Transverse colon (tissue), 4 donors: ENCODE measurements at regions not wholly inside any gene's neighbourhood (a gene's known extent, or its start where the extent isn't known, plus 50 kb on each side); places are given as distances from the start of the nearest gene placed in this dataset.
"Not testable (repeated sequence)": the region's sequence is repeated elsewhere in the genome, so short reads cannot be mapped to it uniquely, and the experiment has no call there.

ENCODE experiments used
- DNase-seq: peaks from one replicate; pipeline ENCODE4 v3.0.0-alpha.2; 2019
- H3K27ac ChIP-seq, 4 donors: fragments of 200-600 bp; sonication (generic); 2 replicates each; pipeline ENCODE4 v1.5.1; 2016 to 2018; ENCODE audit warnings: inconsistent platforms in 4 of 4
- H3K27me3 ChIP-seq: fragments of 200-600 bp; sonication (generic); 2 replicates; pipeline ENCODE4 v1.5.1; 2017; ENCODE audit warnings: inconsistent platforms
- H3K36me3 ChIP-seq, 4 donors: fragments of 200-600 bp; sonication (generic); 2 replicates each; pipeline ENCODE4 v1.5.1; 2017 to 2019; ENCODE audit warnings: inconsistent platforms in 4 of 4
- H3K4me1 ChIP-seq, 4 donors: fragments of 200-600 bp; sonication (generic); 2 replicates each; pipeline ENCODE4 v1.5.1; 2017 to 2020; ENCODE audit warnings: inconsistent platforms in 4 of 4
- H3K4me3 ChIP-seq, 4 donors: fragments of 200-600 bp; sonication (generic); 1 replicate in 1 of 4; 2 replicates in 3 of 4; pipeline versions ENCODE4 v1.5.1 to v1.6.1; 2017 to 2019; ENCODE audit warnings: inconsistent platforms in 4 of 4
- H3K9me3 ChIP-seq, 2 donors: fragments of 200-600 bp; sonication (generic); 2 replicates each; pipeline ENCODE4 v1.5.1; 2017 to 2019; ENCODE audit warnings: inconsistent platforms in 2 of 2
- CTCF ChIP-seq, 5 experiments: fragments of 200-600 bp in 3 of 5; fragments of 450-650 bp in 2 of 5; sonication (generic) in 3 of 5; IDR thresholded peaks; 1 replicate in 2 of 5; 2 replicates in 3 of 5; pipeline ENCODE4 v1.5.1; 2016 to 2017; ENCODE audit warnings: antibody characterized with exemption in 5 of 5, inconsistent platforms in 3 of 5, mild to moderate bottlenecking in 2 of 5, moderate library complexity in 1 of 5
- EP300 ChIP-seq: sonication (generic); formaldehyde crosslinking; IDR thresholded peaks from one replicate; pipeline ENCODE4 v1.6.1; 2017; ENCODE audit warnings: antibody characterized with exemption, low read depth
- POLR2A ChIP-seq: fragments of 450-650 bp; IDR thresholded peaks from one replicate; pipeline ENCODE4 v1.6.1; 2016; ENCODE audit warnings: antibody characterized with exemption, mild to moderate bottlenecking, moderate library complexity
- POLR2AphosphoS5 ChIP-seq, 3 donors: sonication (generic); formaldehyde crosslinking; IDR thresholded peaks; one replicate each; pipeline ENCODE4 v1.6.1; 2016; ENCODE audit warnings: antibody characterized with exemption in 3 of 3
- WGBS, 2 donors: methylation state at CpG; one replicate each; pipeline ENCODE4 v1.1.5; 2018; ENCODE audit warnings: low coverage in 1 of 2; 5-methylcytosine and 5-hydroxymethylcytosine counted together
- in situ Hi-C, 4 donors: fragments of 200-750 bp; cut with MboI; loops; one replicate each; pipeline versions ENCODE4 v1.15.0 to v1.15.1; 2017; ENCODE audit warnings: low sequenced_read_pairs in 3 of 4, low pct_ligation_motif_present in 1 of 4, low pct_unique_long_range_greater_than_20kb in 1 of 4
- intact Hi-C: fragments of 100-400 bp; cut with DNase I; formaldehyde crosslinking; loops from one replicate; pipeline ENCODE4 v1.15.1; 2023; ENCODE audit warnings: low total_unique reads

- H3K27me3 ChIP-seq = no peaks in the 10 kb centered on the region
- intact Hi-C loops (no loop called here), in situ Hi-C loops (no loop called here)
- H3K4me3 ChIP-seq = no peak overlapping the region
- no peaks in the 10 kb centered on the region for H3K36me3 ChIP-seq
- peak overlapping the region in 1 of 4 donors; percentile 27 for H3K27ac ChIP-seq
- DNase-seq = no peak
- WGBS, 2 donors = 53 to 58% methylated on average over 8 to 9 of the region's 9 CpGs
- TF ChIP-seq POLR2AphosphoS5 (IDR thresholded peaks at IDR 0.05) = no peak
- no peak for TF ChIP-seq POLR2A
- peaks cover 0 to 3% (median 0%) of the 10 kb centered on the region in 4 donors for H3K4me1 ChIP-seq
- H3K9me3 ChIP-seq = peaks cover 0 to 4% of the 10 kb centered on the region in 2 donors
Measured at GRCh38 chr16:79380995-79381602, 219.4 kb downstream of the MAF start.

GRCh38 chr16:79379095-79379494 lies 221.4 kb downstream of the MAF start:
- H3K4me1 ChIP-seq = peaks cover 0 to 3% (median 0%) of the 10 kb centered on the region in 4 donors
- in situ Hi-C loops = no loop called here
- peaks cover 0 to 4% of the 10 kb centered on the region in 2 donors for H3K9me3 ChIP-seq
- H3K27ac ChIP-seq = no peak overlapping the region
- intact Hi-C loops = no loop called here
- H3K36me3 ChIP-seq = no peaks in the 10 kb centered on the region
- no peaks in the 10 kb centered on the region for H3K27me3 ChIP-seq
- no peak overlapping the region for H3K4me3 ChIP-seq
- WGBS, 2 donors = 65% methylated on average over 3 of the region's 3 CpGs; no CpG with 5 or more reads in 1 of the 2 donors
- DNase-seq = no peak
- no peak for TF ChIP-seq POLR2A
- no peak for TF ChIP-seq POLR2AphosphoS5 (IDR thresholded peaks at IDR 0.05)
- no peak for TF ChIP-seq CTCF (IDR thresholded peaks at IDR 0.05)
- TF ChIP-seq EP300 = no peak

- intact Hi-C loops, H3K4me1 ChIP-seq, DNase-seq, H3K36me3 ChIP-seq, H3K4me3 ChIP-seq, in situ Hi-C loops, H3K9me3 ChIP-seq, H3K27me3 ChIP-seq, H3K27ac ChIP-seq: not testable (repeated sequence)
- 91% methylated on average over 3 of the region's 5 CpGs; no CpG with 5 or more reads in 1 of the 2 donors for WGBS, 2 donors
Measured at GRCh38 chr16:79377082-79377481, 223.5 kb downstream of the MAF start.

GRCh38 chr16:79375351-79375750 lies 225.2 kb downstream of the MAF start:
- in situ Hi-C loops = no loop called here
- intact Hi-C loops = no loop called here

More at GRCh38 chr16:79375351-79375750, 225.2 kb downstream of the MAF start:
- no peak for TF ChIP-seq POLR2A
- no peak for TF ChIP-seq EP300
- no peak for TF ChIP-seq CTCF (IDR thresholded peaks at IDR 0.05)
- no peak for TF ChIP-seq POLR2AphosphoS5 (IDR thresholded peaks at IDR 0.05)
- H3K4me1 ChIP-seq = no peaks in the 10 kb centered on the region
- peaks cover 0 to 4% of the 10 kb centered on the region in 2 donors for H3K9me3 ChIP-seq
- H3K27me3 ChIP-seq = no peaks in the 10 kb centered on the region
- H3K36me3 ChIP-seq = no peaks in the 10 kb centered on the region
- no peak for DNase-seq
- H3K4me3 ChIP-seq = no peak overlapping the region
- H3K27ac ChIP-seq = no peak overlapping the region
